ENCODE measurements at regions not wholly inside any gene's neighbourhood (a gene's known extent, or its start where the extent isn't known, plus 50 kb on each side); places are given as distances from the start of the nearest gene placed in this dataset.

- TF ChIP-seq CTCF (conservative IDR thresholded peaks at IDR 0.05), result no peak
- Mint-ChIP-seq H3K4me3 (no peak overlapping the region), H3K9me3 (peaks cover 5% of the 10 kb centered on the region), H3K27me3 (ENCODE audit: low read depth) (peaks cover 6% of the 10 kb centered on the region), H3K36me3 (ENCODE audit: low read depth) (no peaks in the 10 kb centered on the region), H3K4me1 (no peaks in the 10 kb centered on the region), H3K27ac (ENCODE audit: unreplicated experiment) (no peak overlapping the region)
- DNase-seq (ENCODE audit: low read depth, low spot score), result no peak
Observed at GRCh38 chr11:82355313-82355823, 378.3 kb downstream of the FAM181B start.

- peaks cover 11% of the 10 kb centered on the region for H3K27me3 Mint-ChIP-seq (ENCODE audit: low read depth)
- no peak for TF ChIP-seq CTCF (conservative IDR thresholded peaks at IDR 0.05)
- no peak for DNase-seq (ENCODE audit: low read depth, low spot score)
- H3K27ac Mint-ChIP-seq (ENCODE audit: unreplicated experiment), result no peak overlapping the region
- H3K36me3 Mint-ChIP-seq (ENCODE audit: low read depth), result no peaks in the 10 kb centered on the region
- no peaks in the 10 kb centered on the region for H3K4me1 Mint-ChIP-seq
- H3K9me3 Mint-ChIP-seq, result no peaks in the 10 kb centered on the region
- H3K4me3 Mint-ChIP-seq, result no peak overlapping the region
Observed at GRCh38 chr11:82326853-82327252, 406.8 kb downstream of the FAM181B start.

GRCh38 chr11:82321206-82321605 lies 412.5 kb downstream of the FAM181B start:
- H3K36me3 Mint-ChIP-seq (ENCODE audit: low read depth), result no peaks in the 10 kb centered on the region
- H3K27me3 Mint-ChIP-seq (ENCODE audit: low read depth), result peaks cover 45% of the 10 kb centered on the region
- DNase-seq (ENCODE audit: low read depth, low spot score), result no peak
- no peaks in the 10 kb centered on the region for H3K9me3 Mint-ChIP-seq
- no peak overlapping the region for H3K4me3 Mint-ChIP-seq
- no peak overlapping the region for H3K27ac Mint-ChIP-seq (ENCODE audit: unreplicated experiment)
- TF ChIP-seq CTCF (conservative IDR thresholded peaks at IDR 0.05), result no peak
- H3K4me1 Mint-ChIP-seq, result no peaks in the 10 kb centered on the region

- DNase-seq (ENCODE audit: low read depth, low spot score), result peak; percentile 20
- H3K27me3 Mint-ChIP-seq (ENCODE audit: low read depth), result peaks cover 58% of the 10 kb centered on the region
- TF ChIP-seq CTCF (conservative IDR thresholded peaks at IDR 0.05), result peak; percentile 75
- no peaks in the 10 kb centered on the region for H3K9me3 Mint-ChIP-seq
- no peaks in the 10 kb centered on the region for H3K36me3 Mint-ChIP-seq (ENCODE audit: low read depth)
- H3K4me3 Mint-ChIP-seq, result no peak overlapping the region
- H3K4me1 Mint-ChIP-seq, result no peaks in the 10 kb centered on the region
- H3K27ac Mint-ChIP-seq (ENCODE audit: unreplicated experiment), result no peak overlapping the region
Observed at GRCh38 chr11:82315093-82315492, 418.6 kb downstream of the FAM181B start.

GRCh38 chr11:82308979-82309378 lies 424.7 kb downstream of the FAM181B start:
- Mint-ChIP-seq H3K4me1 (no peaks in the 10 kb centered on the region), H3K9me3 (no peaks in the 10 kb centered on the region), H3K36me3 (ENCODE audit: low read depth) (no peaks in the 10 kb centered on the region), H3K27ac (ENCODE audit: unreplicated experiment) (no peak overlapping the region), H3K4me3 (no peak overlapping the region), H3K27me3 (ENCODE audit: low read depth) (peaks cover 25% of the 10 kb centered on the region)
- no peak for TF ChIP-seq CTCF (conservative IDR thresholded peaks at IDR 0.05)
- no peak for DNase-seq (ENCODE audit: low read depth, low spot score)

GRCh38 chr11:82305123-82305522 lies 428.5 kb downstream of the FAM181B start:
- no peaks in the 10 kb centered on the region for H3K4me1 Mint-ChIP-seq
- H3K27ac Mint-ChIP-seq (ENCODE audit: unreplicated experiment), result no peak overlapping the region
- no peaks in the 10 kb centered on the region for H3K9me3 Mint-ChIP-seq
- H3K27me3 Mint-ChIP-seq (ENCODE audit: low read depth), result peaks cover 39% of the 10 kb centered on the region
- no peaks in the 10 kb centered on the region for H3K36me3 Mint-ChIP-seq (ENCODE audit: low read depth)
- no peak overlapping the region for H3K4me3 Mint-ChIP-seq
- DNase-seq (ENCODE audit: low read depth, low spot score), result no peak
- TF ChIP-seq CTCF (conservative IDR thresholded peaks at IDR 0.05), result no peak

Measured in neural crest cell (in vitro differentiated cells).